GM12878 (cell line): ENCODE measurements at regions not wholly inside any gene's neighbourhood (a gene's known extent, or its start where the extent isn't known, plus 50 kb on each side); places are given as distances from the start of the nearest gene placed in this dataset.

ENCODE experiments used
- ATAC-seq: fragments of 200-7000 bp; cut with Tn5 transposase; 3 replicates; pipeline ENCODE4 v1.9.1; 2020; ENCODE audit warnings: mild to moderate bottlenecking, moderate library complexity
- BruUV-seq: library from RNA; stranded (reverse); fragments of 400-500 nt; replicated peaks from 2 replicates; lab custom pipeline; 2021; lab: Mats Ljungman, UMichigan
- CTCF ChIA-PET: fragments of 300-600 bp; sonication (Branson Sonifier 250); formaldehyde crosslinking; extraction: SDS; loops from one replicate; lab custom pipeline; 2021; ENCODE audit warnings: inconsistent platforms; lab: Yijun Ruan, JAX
- POLR2A ChIA-PET: fragments of 350-600 bp; formaldehyde crosslinking; extraction: SDS; loops from one replicate; lab custom pipeline; 2021; ENCODE audit warnings: inconsistent platforms; lab: Charles Lee
- RAD21 ChIA-PET: fragments of 300-600 bp; sonication (Branson Sonifier 250); formaldehyde crosslinking; loops from one replicate; lab custom pipeline; 2023; ENCODE audit warnings: antibody characterized with exemption; ENCODE audit not compliant: unreplicated experiment; lab: Charles Lee
- SMC1A ChIA-PET: fragments of 300-600 bp; sonication (Branson Sonifier 250); formaldehyde crosslinking; loops from one replicate; lab custom pipeline; 2023; ENCODE audit not compliant: unreplicated experiment, uncharacterized antibody; lab: Charles Lee
- DNase-seq: peaks from one replicate; pipeline ENCODE4 v3.0.0-alpha.2; 2011; ENCODE audit warnings: low read depth, low spot score
- FAIRE-seq: peaks from 3 replicates; lab custom pipeline; 2011; peaks lifted over from hg19 to GRCh38; lab: Jason Lieb, UNC
- H2AFZ ChIP-seq: 2 replicates; pipeline ENCODE4 v1.6.0; 2011; ENCODE audit warnings: low read depth, low read length, control low read depth; ENCODE audit not compliant: control insufficient read depth
- H3K27ac ChIP-seq: 2 replicates; pipeline ENCODE4 v1.5.1; 2011; ENCODE audit warnings: control low read depth; ENCODE audit not compliant: control insufficient read depth, insufficient read depth
- H3K27me3 ChIP-seq, 2 experiments: replicated peaks in 1 of 2; 2 replicates each; pipeline versions ENCODE4 v1.6.0 to v1.6.1; 2011; ENCODE audit warnings: low read length in 1 of 2; ENCODE audit not compliant: control insufficient read depth in 2 of 2, insufficient read depth in 2 of 2
- H3K36me3 ChIP-seq, 2 experiments: 2 replicates each; pipeline ENCODE4 v1.5.1; 2011; ENCODE audit warnings: low read length in 1 of 2; ENCODE audit not compliant: control insufficient read depth in 2 of 2, insufficient read depth in 2 of 2
- H3K4me1 ChIP-seq: 2 replicates; pipeline ENCODE4 v1.6.1; 2011; ENCODE audit warnings: mild to moderate bottlenecking, low read length, moderate library complexity, mixed read lengths; ENCODE audit not compliant: control insufficient read depth, insufficient read depth
- H3K4me2 ChIP-seq: 2 replicates; pipeline ENCODE4 v1.6.0; 2011; ENCODE audit warnings: control low read depth; ENCODE audit not compliant: control insufficient read depth, insufficient read depth
- H3K4me3 ChIP-seq: fragments of 200-600 bp; sonication (generic); 2 replicates; pipeline ENCODE4 v1.5.1; 2016
- H3K79me2 ChIP-seq: 2 replicates; pipeline ENCODE4 v1.6.0; 2011; ENCODE audit warnings: low read length; ENCODE audit not compliant: control insufficient read depth, insufficient read depth
- H3K9ac ChIP-seq: 2 replicates; pipeline ENCODE4 v1.8.0; 2011; ENCODE audit warnings: low read length, control low read depth, mixed read lengths; ENCODE audit not compliant: control insufficient read depth, insufficient read depth
- H3K9me3 ChIP-seq: replicated peaks from 3 replicates; pipeline ENCODE4 v1.5.1; 2011; ENCODE audit warnings: mild to moderate bottlenecking, low read length; ENCODE audit not compliant: control insufficient read depth, insufficient read depth
- H4K20me1 ChIP-seq: 2 replicates; pipeline ENCODE4 v1.6.0; 2011; ENCODE audit not compliant: control insufficient read depth, insufficient read depth
- ASH2L ChIP-seq: fragments of 300-600, 200-600 bp; sonication (generic); IDR thresholded peaks from 2 replicates; pipeline ENCODE4 v1.6.1; 2017; ENCODE audit warnings: low read depth, mild to moderate bottlenecking, borderline replicate concordance
- BRCA1 ChIP-seq: IDR thresholded peaks from 2 replicates; pipeline ENCODE4 v1.6.1; 2011; ENCODE audit warnings: low read depth, low read length, improper control_type of control experiment
- IKZF2 ChIP-seq, 2 experiments: fragments of 450-650 bp; IDR thresholded peaks; 2 replicates each; pipeline ENCODE4 v1.6.1; 2017; ENCODE audit warnings: mild to moderate bottlenecking in 2 of 2, moderate library complexity in 2 of 2
- MTA2 ChIP-seq: fragments of 450-650 bp; IDR thresholded peaks from 2 replicates; pipeline ENCODE4 v1.6.1; 2016; ENCODE audit warnings: low read depth, mild to moderate bottlenecking, moderate library complexity
- MYB ChIP-seq: fragments of 150-350 bp; IDR thresholded peaks from 2 replicates; pipeline ENCODE4 v1.6.1; 2014; ENCODE audit warnings: mild to moderate bottlenecking, low read depth, low read length, borderline replicate concordance
- NFXL1 ChIP-seq: fragments of 450-650 bp; IDR thresholded peaks from 2 replicates; pipeline ENCODE4 v1.6.1; 2017; ENCODE audit warnings: antibody characterized with exemption, mild to moderate bottlenecking, borderline replicate concordance
- POLR2A ChIP-seq: IDR thresholded peaks from 2 replicates; pipeline ENCODE4 v1.6.1; 2011; ENCODE audit warnings: low read depth, mild to moderate bottlenecking, low read length
- POU2F2 ChIP-seq: IDR thresholded peaks from 3 replicates; pipeline ENCODE4 v1.6.1; 2011; ENCODE audit warnings: low read depth, mild to moderate bottlenecking, low read length, borderline replicate concordance
- RAD21 ChIP-seq: IDR thresholded peaks from 2 replicates; pipeline ENCODE4 v1.6.1; 2011; ENCODE audit warnings: mild to moderate bottlenecking, low read depth, low read length, moderate library complexity; ENCODE audit not compliant: insufficient read depth
- SIX5 ChIP-seq: IDR thresholded peaks from 2 replicates; pipeline ENCODE4 v1.6.1; 2011; ENCODE audit warnings: mild to moderate bottlenecking, low read depth, low read length, moderate library complexity; ENCODE audit not compliant: severe bottlenecking
- SMARCA5 ChIP-seq: fragments of 450-650 bp; IDR thresholded peaks from 2 replicates; pipeline ENCODE4 v1.6.1; 2017; ENCODE audit warnings: mild to moderate bottlenecking
- ZBED1 ChIP-seq: IDR thresholded peaks from 2 replicates; pipeline ENCODE4 v1.6.1; 2016; ENCODE audit warnings: borderline replicate concordance
- ZNF207 ChIP-seq: fragments of 450-650 bp; IDR thresholded peaks from 2 replicates; pipeline ENCODE4 v1.6.1; 2014; ENCODE audit warnings: antibody characterized with exemption, mild to moderate bottlenecking, borderline replicate concordance
- ZNF217 ChIP-seq: fragments of 450-650 bp; IDR thresholded peaks from 2 replicates; pipeline ENCODE4 v1.6.1; 2017; ENCODE audit warnings: antibody characterized with exemption, mild to moderate bottlenecking
- ZNF384 ChIP-seq: IDR thresholded peaks from 2 replicates; pipeline ENCODE4 v1.6.1; 2012; ENCODE audit warnings: low read depth, mild to moderate bottlenecking, low read length, improper control_type of control experiment, borderline replicate concordance
- WGBS: methylation state at CpG from one replicate; pipeline ENCODE4 v1.1.6; 2016; ENCODE audit warnings: low lambda C conversion rate; ENCODE audit not compliant: insufficient replicate concordance, insufficient coverage; ENCODE audit errors: missing lambda C conversion rate; 5-methylcytosine and 5-hydroxymethylcytosine counted together
- in situ Hi-C: fragments of 300-500 bp; cut with MboI; formaldehyde crosslinking; loops from 9 replicates; pipeline ENCODE4 v1.14.3; 2018; ENCODE audit warnings: mixed read lengths
- intact Hi-C: fragments of 100-400 bp; cut with micrococcal nuclease; formaldehyde crosslinking; loops from one replicate; pipeline ENCODE4 v1.14.2; 2022; ENCODE audit not compliant: unreplicated experiment
- TF ChIP-seq, protein P1 (sequence below): fragments of 450-650 bp; IDR thresholded peaks from 2 replicates; pipeline ENCODE4 v1.6.1; 2016; ENCODE audit warnings: mild to moderate bottlenecking
- TF ChIP-seq, protein P2 (sequence below): IDR thresholded peaks from 2 replicates; pipeline ENCODE4 v1.6.1; 2011; ENCODE audit warnings: mild to moderate bottlenecking, low read depth, low read length, moderate library complexity; ENCODE audit not compliant: insufficient replicate concordance
- TF ChIP-seq, protein P3 (sequence below): IDR thresholded peaks from 2 replicates; pipeline ENCODE4 v1.6.1; 2012; ENCODE audit warnings: low read length, inconsistent platforms
- TF ChIP-seq, protein P4 (sequence below), 3 experiments: IDR thresholded peaks in 2 of 3; conservative IDR thresholded peaks in 1 of 3; 2 replicates each; pipeline ENCODE4 v1.5.1; 2011; ENCODE audit warnings: low read depth in 3 of 3, low read length in 3 of 3, mild to moderate bottlenecking in 3 of 3, control low read depth in 2 of 3, moderate library complexity in 2 of 3, inconsistent platforms in 1 of 3, mixed read lengths in 1 of 3; ENCODE audit not compliant: control insufficient read depth in 2 of 3, insufficient read depth in 1 of 3; ENCODE audit errors: extremely low read depth in 1 of 3

DNA sequence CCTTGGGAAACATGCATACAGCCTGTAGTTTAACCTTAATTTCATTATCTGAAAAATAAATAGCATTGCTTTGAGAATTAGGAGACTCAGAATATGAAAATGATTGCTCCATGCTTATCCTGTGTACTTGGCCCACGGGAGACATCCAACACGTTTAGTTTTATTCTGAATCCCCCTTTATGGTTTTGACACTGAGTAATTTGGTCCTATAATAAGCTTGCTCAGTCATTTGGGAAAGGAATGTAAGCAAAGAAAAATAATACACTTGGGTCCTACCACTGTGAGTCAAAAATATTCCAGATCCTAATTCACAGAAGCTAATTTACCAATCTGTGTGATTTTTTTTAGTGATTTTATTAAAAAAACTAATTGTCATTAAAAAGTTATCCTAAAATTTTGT, 557.3 kb downstream of the USP25 start (continued):
- TF ChIP-seq, protein P1, sequence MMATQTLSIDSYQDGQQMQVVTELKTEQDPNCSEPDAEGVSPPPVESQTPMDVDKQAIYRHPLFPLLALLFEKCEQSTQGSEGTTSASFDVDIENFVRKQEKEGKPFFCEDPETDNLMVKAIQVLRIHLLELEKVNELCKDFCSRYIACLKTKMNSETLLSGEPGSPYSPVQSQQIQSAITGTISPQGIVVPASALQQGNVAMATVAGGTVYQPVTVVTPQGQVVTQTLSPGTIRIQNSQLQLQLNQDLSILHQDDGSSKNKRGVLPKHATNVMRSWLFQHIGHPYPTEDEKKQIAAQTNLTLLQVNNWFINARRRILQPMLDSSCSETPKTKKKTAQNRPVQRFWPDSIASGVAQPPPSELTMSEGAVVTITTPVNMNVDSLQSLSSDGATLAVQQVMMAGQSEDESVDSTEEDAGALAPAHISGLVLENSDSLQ: no peak
- TF ChIP-seq ZNF384 (no peak), ZBED1 (no peak), ZNF207 (no peak)

DNA sequence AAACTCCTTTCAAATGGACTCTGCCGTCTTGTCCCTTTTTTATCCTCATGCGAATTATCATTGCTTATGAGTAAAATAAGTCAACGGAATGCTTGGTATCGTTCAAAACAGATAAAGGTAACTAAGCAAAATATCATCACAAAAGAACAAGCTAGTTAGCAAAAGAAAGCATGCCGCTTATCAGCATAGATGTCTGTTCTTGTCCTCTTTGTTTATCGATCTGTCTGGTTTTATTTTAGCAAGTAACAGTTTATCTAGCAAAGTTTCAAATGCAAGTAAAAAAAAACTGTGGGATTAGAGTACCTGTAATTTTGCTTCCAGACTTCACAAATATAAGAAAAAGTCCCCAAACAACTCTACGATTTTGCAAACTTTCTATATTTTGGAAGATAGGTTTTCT, 561.5 kb downstream of the USP25 start:
- no TSS peak for BruUV-seq
- 44% methylated on average over 7 of the region's 7 CpGs for WGBS
- Histone ChIP-seq H3K36me3 (no peaks in the 10 kb centered on the region), H3K9me3 (no peaks in the 10 kb centered on the region), H3K79me2 (no peaks in the 10 kb centered on the region), H3K9ac (no peak overlapping the region), H3K27me3 (no peaks in the 10 kb centered on the region), H2AFZ (no peak overlapping the region), H4K20me1 (no peaks in the 10 kb centered on the region), H3K4me1 (no peaks in the 10 kb centered on the region), H3K27ac (no peak overlapping the region), H3K4me3 (no peak overlapping the region), H3K4me2 (no peak overlapping the region)
- ATAC-seq (no peak), DNase-seq (no peak), FAIRE-seq (no peak)
- SMC1A ChIA-PET: no interaction called here
- RAD21 ChIA-PET: no interaction called here
- CTCF ChIA-PET: no interaction called here
- intact Hi-C loops: no loop called here
- in situ Hi-C loops: no loop called here
- POLR2A ChIA-PET: no interaction called here
- TF ChIP-seq, protein P2, sequence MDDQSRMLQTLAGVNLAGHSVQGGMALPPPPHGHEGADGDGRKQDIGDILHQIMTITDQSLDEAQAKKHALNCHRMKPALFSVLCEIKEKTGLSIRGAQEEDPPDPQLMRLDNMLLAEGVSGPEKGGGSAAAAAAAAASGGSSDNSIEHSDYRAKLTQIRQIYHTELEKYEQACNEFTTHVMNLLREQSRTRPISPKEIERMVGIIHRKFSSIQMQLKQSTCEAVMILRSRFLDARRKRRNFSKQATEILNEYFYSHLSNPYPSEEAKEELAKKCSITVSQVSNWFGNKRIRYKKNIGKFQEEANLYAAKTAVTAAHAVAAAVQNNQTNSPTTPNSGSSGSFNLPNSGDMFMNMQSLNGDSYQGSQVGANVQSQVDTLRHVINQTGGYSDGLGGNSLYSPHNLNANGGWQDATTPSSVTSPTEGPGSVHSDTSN: no peak
- no peak for TF ChIP-seq MTA2
- no peak for TF ChIP-seq IKZF2 (IDR thresholded peaks at IDR 0.05)
- no peak for TF ChIP-seq ZNF217
- TF ChIP-seq, protein P3, sequence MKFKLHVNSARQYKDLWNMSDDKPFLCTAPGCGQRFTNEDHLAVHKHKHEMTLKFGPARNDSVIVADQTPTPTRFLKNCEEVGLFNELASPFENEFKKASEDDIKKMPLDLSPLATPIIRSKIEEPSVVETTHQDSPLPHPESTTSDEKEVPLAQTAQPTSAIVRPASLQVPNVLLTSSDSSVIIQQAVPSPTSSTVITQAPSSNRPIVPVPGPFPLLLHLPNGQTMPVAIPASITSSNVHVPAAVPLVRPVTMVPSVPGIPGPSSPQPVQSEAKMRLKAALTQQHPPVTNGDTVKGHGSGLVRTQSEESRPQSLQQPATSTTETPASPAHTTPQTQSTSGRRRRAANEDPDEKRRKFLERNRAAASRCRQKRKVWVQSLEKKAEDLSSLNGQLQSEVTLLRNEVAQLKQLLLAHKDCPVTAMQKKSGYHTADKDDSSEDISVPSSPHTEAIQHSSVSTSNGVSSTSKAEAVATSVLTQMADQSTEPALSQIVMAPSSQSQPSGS: no peak
- TF ChIP-seq POU2F2: no peak
- TF ChIP-seq SIX5: no peak
- no peak for TF ChIP-seq POLR2A
- no peak for TF ChIP-seq MYB
- no peak for TF ChIP-seq NFXL1
- no peak for TF ChIP-seq ASH2L
- no peak for TF ChIP-seq SMARCA5
- TF ChIP-seq BRCA1: no peak
- TF ChIP-seq, protein P4, sequence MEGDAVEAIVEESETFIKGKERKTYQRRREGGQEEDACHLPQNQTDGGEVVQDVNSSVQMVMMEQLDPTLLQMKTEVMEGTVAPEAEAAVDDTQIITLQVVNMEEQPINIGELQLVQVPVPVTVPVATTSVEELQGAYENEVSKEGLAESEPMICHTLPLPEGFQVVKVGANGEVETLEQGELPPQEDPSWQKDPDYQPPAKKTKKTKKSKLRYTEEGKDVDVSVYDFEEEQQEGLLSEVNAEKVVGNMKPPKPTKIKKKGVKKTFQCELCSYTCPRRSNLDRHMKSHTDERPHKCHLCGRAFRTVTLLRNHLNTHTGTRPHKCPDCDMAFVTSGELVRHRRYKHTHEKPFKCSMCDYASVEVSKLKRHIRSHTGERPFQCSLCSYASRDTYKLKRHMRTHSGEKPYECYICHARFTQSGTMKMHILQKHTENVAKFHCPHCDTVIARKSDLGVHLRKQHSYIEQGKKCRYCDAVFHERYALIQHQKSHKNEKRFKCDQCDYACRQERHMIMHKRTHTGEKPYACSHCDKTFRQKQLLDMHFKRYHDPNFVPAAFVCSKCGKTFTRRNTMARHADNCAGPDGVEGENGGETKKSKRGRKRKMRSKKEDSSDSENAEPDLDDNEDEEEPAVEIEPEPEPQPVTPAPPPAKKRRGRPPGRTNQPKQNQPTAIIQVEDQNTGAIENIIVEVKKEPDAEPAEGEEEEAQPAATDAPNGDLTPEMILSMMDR (IDR thresholded peaks at IDR 0.05 in 2 of 3, conservative IDR thresholded peaks at IDR 0.05 in 1 of 3; ENCODE audit: control insufficient read depth in 2 of 3, extremely low read depth in 1 of 3, insufficient read depth in 1 of 3, low read depth in 3 of 3, low read length in 3 of 3): no peak
- TF ChIP-seq RAD21: no peak
